WTC11 (cell line): ENCODE measurements at regions not wholly inside any gene's neighbourhood (a gene's known extent, or its start where the extent isn't known, plus 50 kb on each side); places are given as distances from the start of the nearest gene placed in this dataset.

Source experiments
- ATAC-seq: fragments of 200-7000 bp; cut with Tn5 transposase; 2 replicates; pipeline ENCODE4 v1.10.0; 2021; ENCODE audit warnings: mild to moderate bottlenecking, moderate library complexity
- CTCF ChIA-PET: fragments of 300-600 bp; sonication (Branson Sonifier 250); formaldehyde crosslinking; loops from one replicate; lab custom pipeline; 2021; ENCODE audit warnings: antibody characterized with exemption; lab: Charles Lee
- POLR2A ChIA-PET: fragments of 350-600 bp; sonication (Branson Sonifier 250); formaldehyde crosslinking; loops from one replicate; lab custom pipeline; 2021; ENCODE audit warnings: antibody characterized with exemption; lab: Charles Lee
- DNase-seq: peaks from one replicate; pipeline ENCODE4 v3.0.0; 2021; ENCODE audit warnings: low spot score
- H3K27ac Mint-ChIP-seq: 2 replicates; pipeline ENCODE4 v1.8.0; 2021; ENCODE audit warnings: mixed read lengths
- H3K27me3 Mint-ChIP-seq: 2 replicates; pipeline ENCODE4 v1.8.0; 2021; ENCODE audit warnings: low read depth, mild to moderate bottlenecking, moderate library complexity, mixed read lengths
- H3K36me3 Mint-ChIP-seq: 2 replicates; pipeline ENCODE4 v1.8.0; 2021; ENCODE audit warnings: mixed read lengths
- H3K4me1 Mint-ChIP-seq: 2 replicates; pipeline ENCODE4 v1.8.0; 2022; ENCODE audit warnings: mixed read lengths
- H3K4me3 Mint-ChIP-seq: 2 replicates; pipeline ENCODE4 v1.8.0; 2021; ENCODE audit warnings: mild to moderate bottlenecking, moderate library complexity, mixed read lengths
- H3K9me3 Mint-ChIP-seq: 2 replicates; pipeline ENCODE4 v1.8.0; 2021; ENCODE audit warnings: mixed read lengths
- FOXJ3 ChIP-seq: sonication (generic); formaldehyde crosslinking; IDR thresholded peaks from 2 replicates; pipeline ENCODE4 v1.9.0; 2021; ENCODE audit warnings: missing genetic modification reagents, mild to moderate bottlenecking, borderline replicate concordance
- GRHL2 ChIP-seq: fragments of 250-450 bp; sonication (Bioruptor Pico); IDR thresholded peaks from 2 replicates; pipeline ENCODE4 v1.8.0; 2022; ENCODE audit warnings: mild to moderate bottlenecking, moderate library complexity; ENCODE audit not compliant: insufficient replicate concordance, severe bottlenecking
- JAZF1 ChIP-seq: fragments of 250-450 bp; sonication (Bioruptor Pico); IDR thresholded peaks from 2 replicates; pipeline ENCODE4 v1.9.0; 2021; ENCODE audit warnings: moderate library complexity, mild to moderate bottlenecking, inconsistent platforms
- MXD4 ChIP-seq: fragments of 250-450 bp; sonication (Bioruptor Pico); IDR thresholded peaks from 2 replicates; pipeline ENCODE4 v1.8.0; 2021; ENCODE audit warnings: mild to moderate bottlenecking, moderate library complexity, borderline replicate concordance
- MYBL2 ChIP-seq: sonication (generic); formaldehyde crosslinking; IDR thresholded peaks from 2 replicates; pipeline ENCODE4 v1.8.1; 2023; ENCODE audit warnings: mild to moderate bottlenecking, moderate library complexity, missing genetic modification reagents
- NFATC4 ChIP-seq: fragments of 250-450 bp; sonication (Bioruptor Pico); IDR thresholded peaks from 2 replicates; pipeline ENCODE4 v1.9.0; 2021; ENCODE audit warnings: mild to moderate bottlenecking
- NR3C1 ChIP-seq: sonication (generic); formaldehyde crosslinking; conservative IDR thresholded peaks from 2 replicates; pipeline ENCODE4 v1.8.1; 2023; ENCODE audit warnings: low read depth, mild to moderate bottlenecking, missing genetic modification reagents
- ZNF232 ChIP-seq: sonication (generic); formaldehyde crosslinking; IDR thresholded peaks from 2 replicates; pipeline ENCODE4 v1.8.0; 2022; ENCODE audit warnings: mild to moderate bottlenecking, missing genetic modification reagents
- ZNF671 ChIP-seq: fragments of 250-450 bp; sonication (Bioruptor Pico); IDR thresholded peaks from 2 replicates; pipeline ENCODE4 v1.8.0; 2021; ENCODE audit warnings: mild to moderate bottlenecking
- TF ChIP-seq, protein P1 (sequence below): sonication (generic); formaldehyde crosslinking; IDR thresholded peaks from 2 replicates; pipeline ENCODE4 v1.8.1; 2022; ENCODE audit warnings: low read depth, missing genetic modification reagents, borderline replicate concordance
- TF ChIP-seq, protein P2 (sequence below): sonication (generic); formaldehyde crosslinking; IDR thresholded peaks from 2 replicates; pipeline ENCODE4 v1.8.0; 2023; ENCODE audit warnings: mild to moderate bottlenecking, missing genetic modification reagents
- TF ChIP-seq, protein P3 (sequence below): sonication (generic); formaldehyde crosslinking; IDR thresholded peaks from 2 replicates; pipeline ENCODE4 v1.8.1; 2023; ENCODE audit warnings: mild to moderate bottlenecking, missing genetic modification reagents, moderate library complexity
- TF ChIP-seq, protein P4 (sequence below): sonication (generic); formaldehyde crosslinking; conservative IDR thresholded peaks from 2 replicates; pipeline ENCODE4 v1.8.1; 2023; ENCODE audit warnings: mild to moderate bottlenecking, low read depth, missing genetic modification reagents, moderate library complexity
- TF ChIP-seq, protein P5 (sequence below): sonication (generic); formaldehyde crosslinking; IDR thresholded peaks from 2 replicates; pipeline ENCODE4 v1.8.1; 2023; ENCODE audit warnings: mild to moderate bottlenecking, missing genetic modification reagents, moderate library complexity
- TF ChIP-seq, protein P6 (sequence below): fragments of 250-450 bp; sonication (Bioruptor Pico); IDR thresholded peaks from 2 replicates; pipeline ENCODE4 v1.8.0; 2021; ENCODE audit warnings: mild to moderate bottlenecking
- TF ChIP-seq, protein P7 (sequence below): fragments of 250-450 bp; sonication (Bioruptor Pico); IDR thresholded peaks from 2 replicates; pipeline ENCODE4 v1.9.0; 2021; ENCODE audit warnings: moderate library complexity, mild to moderate bottlenecking, inconsistent platforms, borderline replicate concordance
- TF ChIP-seq, protein P8 (sequence below): sonication (generic); formaldehyde crosslinking; IDR thresholded peaks from 2 replicates; pipeline ENCODE4 v1.8.1; 2022; ENCODE audit warnings: low read depth, mild to moderate bottlenecking, moderate library complexity, missing genetic modification reagents, borderline replicate concordance
- TF ChIP-seq, protein P9 (sequence below): sonication (generic); formaldehyde crosslinking; IDR thresholded peaks from 2 replicates; pipeline ENCODE4 v1.8.0; 2022; ENCODE audit warnings: mild to moderate bottlenecking, missing genetic modification reagents

DNA sequence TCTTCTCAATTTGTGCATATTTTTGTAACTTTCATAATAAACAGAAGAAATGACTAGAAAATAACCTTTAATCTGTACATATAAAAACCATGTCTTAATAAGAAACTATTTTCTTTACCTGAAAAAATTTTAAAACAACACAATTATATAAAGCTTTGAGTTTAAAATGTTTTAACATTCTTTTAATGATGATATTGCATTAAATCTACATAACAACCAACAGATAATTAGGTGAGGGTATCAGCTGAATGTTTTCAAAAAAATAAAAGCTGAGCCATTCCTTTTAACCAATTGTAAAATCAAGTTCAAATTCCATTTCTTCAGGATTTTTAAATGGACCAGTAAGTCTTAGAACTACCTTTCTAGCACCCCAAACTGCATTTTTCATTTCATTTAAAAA, 1185.0 kb upstream of the CITED2 start (continued):
- TF ChIP-seq, protein P1, sequence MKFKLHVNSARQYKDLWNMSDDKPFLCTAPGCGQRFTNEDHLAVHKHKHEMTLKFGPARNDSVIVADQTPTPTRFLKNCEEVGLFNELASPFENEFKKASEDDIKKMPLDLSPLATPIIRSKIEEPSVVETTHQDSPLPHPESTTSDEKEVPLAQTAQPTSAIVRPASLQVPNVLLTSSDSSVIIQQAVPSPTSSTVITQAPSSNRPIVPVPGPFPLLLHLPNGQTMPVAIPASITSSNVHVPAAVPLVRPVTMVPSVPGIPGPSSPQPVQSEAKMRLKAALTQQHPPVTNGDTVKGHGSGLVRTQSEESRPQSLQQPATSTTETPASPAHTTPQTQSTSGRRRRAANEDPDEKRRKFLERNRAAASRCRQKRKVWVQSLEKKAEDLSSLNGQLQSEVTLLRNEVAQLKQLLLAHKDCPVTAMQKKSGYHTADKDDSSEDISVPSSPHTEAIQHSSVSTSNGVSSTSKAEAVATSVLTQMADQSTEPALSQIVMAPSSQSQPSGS (CRISPR knock-in tag), result no peak
- TF ChIP-seq GRHL2 (CRISPR knock-in tag), result no peak
- no peak for TF ChIP-seq MXD4 (CRISPR knock-in tag)
- TF ChIP-seq FOXJ3, result no peak
- TF ChIP-seq, all 79 proteins: peak for 0

DNA sequence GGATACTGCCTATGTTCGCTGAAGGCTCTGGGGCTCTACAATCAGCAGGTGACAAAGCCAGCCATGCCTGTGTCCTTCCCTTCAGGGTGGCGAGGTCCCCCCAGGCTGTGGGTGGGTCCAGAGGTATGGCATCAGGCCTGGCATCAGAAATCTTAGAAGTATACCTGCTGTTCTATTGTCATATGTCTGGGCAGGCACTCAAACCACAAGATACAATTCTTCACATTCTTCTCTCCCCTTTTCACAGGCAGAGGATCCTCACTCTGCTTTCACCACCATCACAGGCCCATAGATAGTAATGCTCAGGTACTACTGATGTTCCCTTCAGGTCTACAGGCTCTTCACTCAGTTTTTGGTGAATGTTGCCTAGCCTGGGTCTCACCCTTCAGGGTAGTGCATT, 1180.0 kb upstream of the CITED2 start:
- peaks cover 24% of the 10 kb centered on the region for H3K9me3 Mint-ChIP-seq
- H3K36me3 Mint-ChIP-seq, result no peaks in the 10 kb centered on the region
- H3K4me1 Mint-ChIP-seq, result no peaks in the 10 kb centered on the region
- no peaks in the 10 kb centered on the region for H3K27me3 Mint-ChIP-seq
- POLR2A ChIA-PET, result no interaction called here
- no peak overlapping the region for H3K27ac Mint-ChIP-seq
- DNase-seq (no peak), ATAC-seq (no peak)
- H3K4me3 Mint-ChIP-seq, result no peak overlapping the region
- TF ChIP-seq ZNF232, result no peak
- TF ChIP-seq ZNF671 (CRISPR knock-in tag), result no peak
- TF ChIP-seq MYBL2 (CRISPR knock-in tag), result no peak
- TF ChIP-seq, protein P2, sequence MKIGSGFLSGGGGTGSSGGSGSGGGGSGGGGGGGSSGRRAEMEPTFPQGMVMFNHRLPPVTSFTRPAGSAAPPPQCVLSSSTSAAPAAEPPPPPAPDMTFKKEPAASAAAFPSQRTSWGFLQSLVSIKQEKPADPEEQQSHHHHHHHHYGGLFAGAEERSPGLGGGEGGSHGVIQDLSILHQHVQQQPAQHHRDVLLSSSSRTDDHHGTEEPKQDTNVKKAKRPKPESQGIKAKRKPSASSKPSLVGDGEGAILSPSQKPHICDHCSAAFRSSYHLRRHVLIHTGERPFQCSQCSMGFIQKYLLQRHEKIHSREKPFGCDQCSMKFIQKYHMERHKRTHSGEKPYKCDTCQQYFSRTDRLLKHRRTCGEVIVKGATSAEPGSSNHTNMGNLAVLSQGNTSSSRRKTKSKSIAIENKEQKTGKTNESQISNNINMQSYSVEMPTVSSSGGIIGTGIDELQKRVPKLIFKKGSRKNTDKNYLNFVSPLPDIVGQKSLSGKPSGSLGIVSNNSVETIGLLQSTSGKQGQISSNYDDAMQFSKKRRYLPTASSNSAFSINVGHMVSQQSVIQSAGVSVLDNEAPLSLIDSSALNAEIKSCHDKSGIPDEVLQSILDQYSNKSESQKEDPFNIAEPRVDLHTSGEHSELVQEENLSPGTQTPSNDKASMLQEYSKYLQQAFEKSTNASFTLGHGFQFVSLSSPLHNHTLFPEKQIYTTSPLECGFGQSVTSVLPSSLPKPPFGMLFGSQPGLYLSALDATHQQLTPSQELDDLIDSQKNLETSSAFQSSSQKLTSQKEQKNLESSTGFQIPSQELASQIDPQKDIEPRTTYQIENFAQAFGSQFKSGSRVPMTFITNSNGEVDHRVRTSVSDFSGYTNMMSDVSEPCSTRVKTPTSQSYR (CRISPR knock-in tag), result no peak
- TF ChIP-seq JAZF1 (CRISPR knock-in tag), result no peak
- TF ChIP-seq, protein P3, sequence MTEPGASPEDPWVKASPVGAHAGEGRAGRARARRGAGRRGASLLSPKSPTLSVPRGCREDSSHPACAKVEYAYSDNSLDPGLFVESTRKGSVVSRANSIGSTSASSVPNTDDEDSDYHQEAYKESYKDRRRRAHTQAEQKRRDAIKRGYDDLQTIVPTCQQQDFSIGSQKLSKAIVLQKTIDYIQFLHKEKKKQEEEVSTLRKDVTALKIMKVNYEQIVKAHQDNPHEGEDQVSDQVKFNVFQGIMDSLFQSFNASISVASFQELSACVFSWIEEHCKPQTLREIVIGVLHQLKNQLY (CRISPR knock-in tag), result no peak
- TF ChIP-seq, protein P1 (CRISPR knock-in tag), result no peak
- TF ChIP-seq, protein P4, sequence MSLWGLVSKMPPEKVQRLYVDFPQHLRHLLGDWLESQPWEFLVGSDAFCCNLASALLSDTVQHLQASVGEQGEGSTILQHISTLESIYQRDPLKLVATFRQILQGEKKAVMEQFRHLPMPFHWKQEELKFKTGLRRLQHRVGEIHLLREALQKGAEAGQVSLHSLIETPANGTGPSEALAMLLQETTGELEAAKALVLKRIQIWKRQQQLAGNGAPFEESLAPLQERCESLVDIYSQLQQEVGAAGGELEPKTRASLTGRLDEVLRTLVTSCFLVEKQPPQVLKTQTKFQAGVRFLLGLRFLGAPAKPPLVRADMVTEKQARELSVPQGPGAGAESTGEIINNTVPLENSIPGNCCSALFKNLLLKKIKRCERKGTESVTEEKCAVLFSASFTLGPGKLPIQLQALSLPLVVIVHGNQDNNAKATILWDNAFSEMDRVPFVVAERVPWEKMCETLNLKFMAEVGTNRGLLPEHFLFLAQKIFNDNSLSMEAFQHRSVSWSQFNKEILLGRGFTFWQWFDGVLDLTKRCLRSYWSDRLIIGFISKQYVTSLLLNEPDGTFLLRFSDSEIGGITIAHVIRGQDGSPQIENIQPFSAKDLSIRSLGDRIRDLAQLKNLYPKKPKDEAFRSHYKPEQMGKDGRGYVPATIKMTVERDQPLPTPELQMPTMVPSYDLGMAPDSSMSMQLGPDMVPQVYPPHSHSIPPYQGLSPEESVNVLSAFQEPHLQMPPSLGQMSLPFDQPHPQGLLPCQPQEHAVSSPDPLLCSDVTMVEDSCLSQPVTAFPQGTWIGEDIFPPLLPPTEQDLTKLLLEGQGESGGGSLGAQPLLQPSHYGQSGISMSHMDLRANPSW (CRISPR knock-in tag), result no peak
- TF ChIP-seq NR3C1 (CRISPR knock-in tag), result no peak
- CTCF ChIA-PET, result no interaction called here

DNA sequence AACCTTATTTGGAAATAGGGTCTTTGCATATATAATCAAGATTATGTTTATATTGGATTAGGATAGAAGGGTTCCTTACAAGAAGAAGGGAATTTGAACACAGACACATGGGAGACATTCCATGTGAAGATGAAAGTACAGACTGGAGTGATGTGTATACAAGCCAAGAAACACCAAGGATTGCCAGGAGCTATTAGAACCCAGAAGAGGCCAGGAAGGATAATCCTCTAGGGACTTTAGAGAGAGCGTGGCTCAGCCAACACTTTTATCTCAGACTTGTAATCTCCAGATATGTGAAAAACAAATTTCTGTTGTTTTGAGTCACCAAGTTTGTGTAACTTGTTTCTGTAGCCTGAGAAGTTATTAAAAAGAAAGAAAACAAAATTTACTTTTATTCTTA, 1173.9 kb upstream of the CITED2 start:
- H3K27ac Mint-ChIP-seq, result no peak overlapping the region
- no peak overlapping the region for H3K4me3 Mint-ChIP-seq
- H3K9me3 Mint-ChIP-seq, result peaks cover 30% of the 10 kb centered on the region
- POLR2A ChIA-PET, result no interaction called here
- ATAC-seq (no peak), DNase-seq (no peak)
- no peaks in the 10 kb centered on the region for H3K4me1 Mint-ChIP-seq
- H3K36me3 Mint-ChIP-seq, result no peaks in the 10 kb centered on the region
- no peaks in the 10 kb centered on the region for H3K27me3 Mint-ChIP-seq
- CTCF ChIA-PET, result no interaction called here
- TF ChIP-seq MXD4 (CRISPR knock-in tag) (no peak), NFATC4 (CRISPR knock-in tag) (no peak), NR3C1 (CRISPR knock-in tag) (no peak)
- TF ChIP-seq, protein P5, sequence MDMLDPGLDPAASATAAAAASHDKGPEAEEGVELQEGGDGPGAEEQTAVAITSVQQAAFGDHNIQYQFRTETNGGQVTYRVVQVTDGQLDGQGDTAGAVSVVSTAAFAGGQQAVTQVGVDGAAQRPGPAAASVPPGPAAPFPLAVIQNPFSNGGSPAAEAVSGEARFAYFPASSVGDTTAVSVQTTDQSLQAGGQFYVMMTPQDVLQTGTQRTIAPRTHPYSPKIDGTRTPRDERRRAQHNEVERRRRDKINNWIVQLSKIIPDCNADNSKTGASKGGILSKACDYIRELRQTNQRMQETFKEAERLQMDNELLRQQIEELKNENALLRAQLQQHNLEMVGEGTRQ (CRISPR knock-in tag), result no peak
- TF ChIP-seq, protein P6, sequence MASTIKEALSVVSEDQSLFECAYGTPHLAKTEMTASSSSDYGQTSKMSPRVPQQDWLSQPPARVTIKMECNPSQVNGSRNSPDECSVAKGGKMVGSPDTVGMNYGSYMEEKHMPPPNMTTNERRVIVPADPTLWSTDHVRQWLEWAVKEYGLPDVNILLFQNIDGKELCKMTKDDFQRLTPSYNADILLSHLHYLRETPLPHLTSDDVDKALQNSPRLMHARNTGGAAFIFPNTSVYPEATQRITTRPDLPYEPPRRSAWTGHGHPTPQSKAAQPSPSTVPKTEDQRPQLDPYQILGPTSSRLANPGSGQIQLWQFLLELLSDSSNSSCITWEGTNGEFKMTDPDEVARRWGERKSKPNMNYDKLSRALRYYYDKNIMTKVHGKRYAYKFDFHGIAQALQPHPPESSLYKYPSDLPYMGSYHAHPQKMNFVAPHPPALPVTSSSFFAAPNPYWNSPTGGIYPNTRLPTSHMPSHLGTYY (CRISPR knock-in tag), result no peak
- TF ChIP-seq, protein P7, sequence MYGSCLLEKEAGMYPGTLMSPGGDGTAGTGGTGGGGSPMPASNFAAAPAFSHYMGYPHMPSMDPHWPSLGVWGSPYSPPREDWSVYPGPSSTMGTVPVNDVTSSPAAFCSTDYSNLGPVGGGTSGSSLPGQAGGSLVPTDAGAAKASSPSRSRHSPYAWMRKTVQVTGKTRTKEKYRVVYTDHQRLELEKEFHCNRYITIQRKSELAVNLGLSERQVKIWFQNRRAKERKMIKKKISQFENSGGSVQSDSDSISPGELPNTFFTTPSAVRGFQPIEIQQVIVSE, result no peak
- TF ChIP-seq, protein P8, sequence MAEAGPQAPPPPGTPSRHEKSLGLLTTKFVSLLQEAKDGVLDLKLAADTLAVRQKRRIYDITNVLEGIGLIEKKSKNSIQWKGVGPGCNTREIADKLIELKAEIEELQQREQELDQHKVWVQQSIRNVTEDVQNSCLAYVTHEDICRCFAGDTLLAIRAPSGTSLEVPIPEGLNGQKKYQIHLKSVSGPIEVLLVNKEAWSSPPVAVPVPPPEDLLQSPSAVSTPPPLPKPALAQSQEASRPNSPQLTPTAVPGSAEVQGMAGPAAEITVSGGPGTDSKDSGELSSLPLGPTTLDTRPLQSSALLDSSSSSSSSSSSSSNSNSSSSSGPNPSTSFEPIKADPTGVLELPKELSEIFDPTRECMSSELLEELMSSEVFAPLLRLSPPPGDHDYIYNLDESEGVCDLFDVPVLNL (CRISPR knock-in tag), result no peak
- TF ChIP-seq, protein P9, sequence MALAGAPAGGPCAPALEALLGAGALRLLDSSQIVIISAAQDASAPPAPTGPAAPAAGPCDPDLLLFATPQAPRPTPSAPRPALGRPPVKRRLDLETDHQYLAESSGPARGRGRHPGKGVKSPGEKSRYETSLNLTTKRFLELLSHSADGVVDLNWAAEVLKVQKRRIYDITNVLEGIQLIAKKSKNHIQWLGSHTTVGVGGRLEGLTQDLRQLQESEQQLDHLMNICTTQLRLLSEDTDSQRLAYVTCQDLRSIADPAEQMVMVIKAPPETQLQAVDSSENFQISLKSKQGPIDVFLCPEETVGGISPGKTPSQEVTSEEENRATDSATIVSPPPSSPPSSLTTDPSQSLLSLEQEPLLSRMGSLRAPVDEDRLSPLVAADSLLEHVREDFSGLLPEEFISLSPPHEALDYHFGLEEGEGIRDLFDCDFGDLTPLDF (CRISPR knock-in tag), result no peak
